ENCODE measurements at regions not wholly inside any gene's neighbourhood (a gene's known extent, or its start where the extent isn't known, plus 50 kb on each side); places are given as distances from the start of the nearest gene placed in this dataset.

DNA sequence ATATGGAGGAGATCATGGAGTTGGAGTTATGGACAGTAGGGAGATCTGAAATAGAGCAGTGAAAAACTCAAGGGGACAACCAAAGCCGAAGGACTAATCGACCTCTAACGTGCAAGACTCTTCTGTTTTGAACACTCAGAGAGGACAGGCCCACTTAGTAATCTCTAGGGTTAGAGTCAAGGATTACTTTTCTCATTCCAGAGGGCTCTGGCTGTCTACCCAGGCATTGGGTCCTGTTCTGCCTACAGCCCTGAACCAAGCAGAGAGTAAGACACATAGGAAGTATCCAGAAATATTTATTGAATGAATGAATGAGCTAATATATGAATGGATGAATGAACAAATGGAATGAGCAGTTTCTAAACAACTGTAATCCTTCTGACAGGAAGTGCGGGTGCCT lies 50.3 kb upstream of the PKDCC start:
- Histone ChIP-seq H3K27ac (no peak overlapping the region), H3K9me3 (ENCODE audit: severe bottlenecking) (peaks cover 11% of the 10 kb centered on the region), H3K36me3 (no peaks in the 10 kb centered on the region), H3K4me3 (ENCODE audit: low read depth, low read length) (no peak overlapping the region), H3K27me3 (ENCODE audit: insufficient read depth, low read depth, severe bottlenecking) (no peaks in the 10 kb centered on the region)
- no peak for DNase-seq
- TF ChIP-seq, protein P1, sequence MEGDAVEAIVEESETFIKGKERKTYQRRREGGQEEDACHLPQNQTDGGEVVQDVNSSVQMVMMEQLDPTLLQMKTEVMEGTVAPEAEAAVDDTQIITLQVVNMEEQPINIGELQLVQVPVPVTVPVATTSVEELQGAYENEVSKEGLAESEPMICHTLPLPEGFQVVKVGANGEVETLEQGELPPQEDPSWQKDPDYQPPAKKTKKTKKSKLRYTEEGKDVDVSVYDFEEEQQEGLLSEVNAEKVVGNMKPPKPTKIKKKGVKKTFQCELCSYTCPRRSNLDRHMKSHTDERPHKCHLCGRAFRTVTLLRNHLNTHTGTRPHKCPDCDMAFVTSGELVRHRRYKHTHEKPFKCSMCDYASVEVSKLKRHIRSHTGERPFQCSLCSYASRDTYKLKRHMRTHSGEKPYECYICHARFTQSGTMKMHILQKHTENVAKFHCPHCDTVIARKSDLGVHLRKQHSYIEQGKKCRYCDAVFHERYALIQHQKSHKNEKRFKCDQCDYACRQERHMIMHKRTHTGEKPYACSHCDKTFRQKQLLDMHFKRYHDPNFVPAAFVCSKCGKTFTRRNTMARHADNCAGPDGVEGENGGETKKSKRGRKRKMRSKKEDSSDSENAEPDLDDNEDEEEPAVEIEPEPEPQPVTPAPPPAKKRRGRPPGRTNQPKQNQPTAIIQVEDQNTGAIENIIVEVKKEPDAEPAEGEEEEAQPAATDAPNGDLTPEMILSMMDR (IDR thresholded peaks at IDR 0.05; ENCODE audit: low read depth, low read length), result no peak
